HG02763 (cell line): ENCODE measurements at regions not wholly inside any gene's neighbourhood (a gene's known extent, or its start where the extent isn't known, plus 50 kb on each side); places are given as distances from the start of the nearest gene placed in this dataset.
"Not testable (repeated sequence)": the region's sequence is repeated elsewhere in the genome, so short reads cannot be mapped to it uniquely, and the experiment has no call there.

Experiments used
- ATAC-seq: cut with Tn5 transposase; IDR thresholded peaks from one replicate; pipeline ENCODE4 v1.9.1; 2021; ENCODE audit warnings: mild to moderate bottlenecking, moderate library complexity; ENCODE audit not compliant: unreplicated experiment

- ATAC-seq: no peak
Measured at GRCh38 chr5:51652980-51653379, 269.7 kb downstream of the ISL1 start.

GRCh38 chr5:51657340-51658240 is 274.3 kb downstream of the ISL1 start:
- ATAC-seq: no peak

GRCh38 chr5:51661646-51662265 is 278.5 kb downstream of the ISL1 start:
- ATAC-seq: no peak

- ATAC-seq: no peak
Measured at GRCh38 chr5:51664491-51665250, 281.4 kb downstream of the ISL1 start.

GRCh38 chr5:51665251-51665593 is 282.0 kb downstream of the ISL1 start:
- no peak for ATAC-seq

- ATAC-seq: no peak
Measured at GRCh38 chr5:51669095-51669494, 285.8 kb downstream of the ISL1 start.

GRCh38 chr5:51678330-51678729 is 295.1 kb downstream of the ISL1 start:
- ATAC-seq: no peak

GRCh38 chr5:51679286-51679685 is 296.0 kb downstream of the ISL1 start:
- no peak for ATAC-seq

- ATAC-seq: no peak
Measured at GRCh38 chr5:51684794-51685355, 301.6 kb downstream of the ISL1 start.

GRCh38 chr5:51685419-51685818 is 302.2 kb downstream of the ISL1 start:
- ATAC-seq: no peak

GRCh38 chr5:51686622-51687021 is 303.4 kb downstream of the ISL1 start:
- no peak for ATAC-seq

- no peak for ATAC-seq
Measured at GRCh38 chr5:51691538-51692079, 308.4 kb downstream of the ISL1 start.

GRCh38 chr5:51694826-51695225 is 311.6 kb downstream of the ISL1 start:
- ATAC-seq: no peak

GRCh38 chr5:51696122-51696521 is 312.9 kb downstream of the ISL1 start:
- ATAC-seq: no peak

GRCh38 chr5:51702046-51702445 is 318.8 kb downstream of the ISL1 start:
- not testable (repeated sequence) for ATAC-seq

- no peak for ATAC-seq
Measured at GRCh38 chr5:51712201-51712600, 329.0 kb downstream of the ISL1 start.

GRCh38 chr5:51715445-51715844 is 332.2 kb downstream of the ISL1 start:
- ATAC-seq: not testable (repeated sequence)

- no peak for ATAC-seq
Measured at GRCh38 chr5:51731421-51732029, 348.3 kb downstream of the ISL1 start.

- ATAC-seq: no peak
Measured at GRCh38 chr5:51732304-51732703, 349.1 kb downstream of the ISL1 start.

- ATAC-seq: no peak
Measured at GRCh38 chr5:51734677-51735076, 351.4 kb downstream of the ISL1 start.

- no peak for ATAC-seq
Measured at GRCh38 chr5:51746023-51746422, 362.8 kb downstream of the ISL1 start.
